DMS114 treated with DMSO at 0.1 percent for 48 hours (cell line): ENCODE measurements at regions not wholly inside any gene's neighbourhood (a gene's known extent, or its start where the extent isn't known, plus 50 kb on each side); places are given as distances from the start of the nearest gene placed in this dataset.

Source experiments
- DNase-seq: peaks from one replicate; lab custom pipeline; 2025; ENCODE audit not compliant: unreplicated experiment; lab: John Stamatoyannopoulos, UW

- no peak for DNase-seq
Measured at GRCh38 chr17:12522336-12522735, 143.4 kb upstream of the MYOCD start.

- DNase-seq, result no peak
Measured at GRCh38 chr17:12522743-12523183, 142.9 kb upstream of the MYOCD start.

GRCh38 chr17:12523244-12523643, 142.4 kb upstream of the MYOCD start:
- no peak for DNase-seq

GRCh38 chr17:12528036-12528435, 137.7 kb upstream of the MYOCD start:
- DNase-seq, result no peak

- no peak for DNase-seq
Measured at GRCh38 chr17:12530161-12530560, 135.5 kb upstream of the MYOCD start.

GRCh38 chr17:12536021-12536420, 129.7 kb upstream of the MYOCD start:
- DNase-seq, result no peak

GRCh38 chr17:12536472-12536871, 129.2 kb upstream of the MYOCD start:
- no peak for DNase-seq

- DNase-seq, result no peak
Measured at GRCh38 chr17:12537436-12537835, 128.3 kb upstream of the MYOCD start.

GRCh38 chr17:12538003-12538402, 127.7 kb upstream of the MYOCD start:
- no peak for DNase-seq

- DNase-seq, result peak; percentile 0
Measured at GRCh38 chr17:12545877-12546513, 119.7 kb upstream of the MYOCD start.

- DNase-seq, result no peak
Measured at GRCh38 chr17:12546983-12547382, 118.7 kb upstream of the MYOCD start.

- no peak for DNase-seq
Measured at GRCh38 chr17:12547831-12548230, 117.9 kb upstream of the MYOCD start.

- no peak for DNase-seq
Measured at GRCh38 chr17:12548558-12548957, 117.1 kb upstream of the MYOCD start.

- DNase-seq, result no peak
Measured at GRCh38 chr17:12549499-12550041, 116.1 kb upstream of the MYOCD start.

- DNase-seq, result no peak
Measured at GRCh38 chr17:12553625-12554024, 112.1 kb upstream of the MYOCD start.

- DNase-seq, result no peak
Measured at GRCh38 chr17:12554251-12554650, 111.4 kb upstream of the MYOCD start.

GRCh38 chr17:12566291-12566690, 99.4 kb upstream of the MYOCD start:
- DNase-seq, result no peak

GRCh38 chr17:12567077-12568053, 98.3 kb upstream of the MYOCD start:
- no peak for DNase-seq

GRCh38 chr17:12568358-12569251, 97.1 kb upstream of the MYOCD start:
- DNase-seq, result no peak

GRCh38 chr17:12571606-12572005, 94.1 kb upstream of the MYOCD start:
- DNase-seq, result no peak

- no peak for DNase-seq
Measured at GRCh38 chr17:12574525-12574924, 91.2 kb upstream of the MYOCD start.
